ENCODE measurements at regions not wholly inside any gene's neighbourhood (a gene's known extent, or its start where the extent isn't known, plus 50 kb on each side); places are given as distances from the start of the nearest gene placed in this dataset.

DNA sequence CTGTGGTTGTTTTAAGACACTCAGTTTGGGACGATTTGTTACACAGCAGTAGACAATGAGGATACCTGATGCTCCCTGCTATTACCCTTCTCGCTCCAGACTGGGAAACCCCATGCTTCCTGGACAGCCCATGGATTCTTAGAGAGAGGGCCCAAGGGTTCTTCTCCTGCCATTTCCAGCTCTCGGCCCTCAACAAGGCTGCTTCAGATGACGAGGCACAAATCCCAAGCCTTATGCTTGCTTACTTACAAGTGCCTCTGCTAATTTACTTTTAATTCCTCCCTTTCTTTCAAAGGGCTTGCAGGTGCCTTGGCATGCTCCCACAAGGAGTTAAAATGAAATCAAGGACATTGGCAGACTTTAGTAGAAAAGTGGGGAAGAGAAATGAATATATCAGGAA is 79.4 kb downstream of the GADD45G start:
- TF ChIP-seq, protein P1, sequence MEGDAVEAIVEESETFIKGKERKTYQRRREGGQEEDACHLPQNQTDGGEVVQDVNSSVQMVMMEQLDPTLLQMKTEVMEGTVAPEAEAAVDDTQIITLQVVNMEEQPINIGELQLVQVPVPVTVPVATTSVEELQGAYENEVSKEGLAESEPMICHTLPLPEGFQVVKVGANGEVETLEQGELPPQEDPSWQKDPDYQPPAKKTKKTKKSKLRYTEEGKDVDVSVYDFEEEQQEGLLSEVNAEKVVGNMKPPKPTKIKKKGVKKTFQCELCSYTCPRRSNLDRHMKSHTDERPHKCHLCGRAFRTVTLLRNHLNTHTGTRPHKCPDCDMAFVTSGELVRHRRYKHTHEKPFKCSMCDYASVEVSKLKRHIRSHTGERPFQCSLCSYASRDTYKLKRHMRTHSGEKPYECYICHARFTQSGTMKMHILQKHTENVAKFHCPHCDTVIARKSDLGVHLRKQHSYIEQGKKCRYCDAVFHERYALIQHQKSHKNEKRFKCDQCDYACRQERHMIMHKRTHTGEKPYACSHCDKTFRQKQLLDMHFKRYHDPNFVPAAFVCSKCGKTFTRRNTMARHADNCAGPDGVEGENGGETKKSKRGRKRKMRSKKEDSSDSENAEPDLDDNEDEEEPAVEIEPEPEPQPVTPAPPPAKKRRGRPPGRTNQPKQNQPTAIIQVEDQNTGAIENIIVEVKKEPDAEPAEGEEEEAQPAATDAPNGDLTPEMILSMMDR (conservative IDR thresholded peaks at IDR 0.05; ENCODE audit: low read depth, low read length): no peak
- no peak for TF ChIP-seq EZH2 (IDR thresholded peaks at IDR 0.05; ENCODE audit: borderline replicate concordance, low read depth, low read length, poor library complexity, severe bottlenecking)
